T-helper 17 cell (primary cell): ENCODE measurements at regions not wholly inside any gene's neighbourhood (a gene's known extent, or its start where the extent isn't known, plus 50 kb on each side); places are given as distances from the start of the nearest gene placed in this dataset.
A peak's percentile ranks its signal among the peaks of the same experiment; 100 is the strongest.
"Not testable (repeated sequence)": the region's sequence is repeated elsewhere in the genome, so short reads cannot be mapped to it uniquely, and the experiment has no call there.

Source experiments
- ATAC-seq: fragments of 150-1000 bp; cut with Tn5 transposase; 2 replicates; pipeline ENCODE4 v1.10.0; 2021; ENCODE audit warnings: mild to moderate bottlenecking, moderate library complexity
- DNase-seq, 3 donors: peaks; one replicate each; pipeline versions ENCODE4 v3.0.0 to v3.0.0-alpha.2; 2020 to 2021
- H3K9me3 ChIP-seq: one replicate; pipeline ENCODE4 v1.7.0; 2013; ENCODE audit warnings: low read length, mild to moderate bottlenecking; ENCODE audit not compliant: control insufficient read depth, poor library complexity, severe bottlenecking
- H3K27ac Mint-ChIP-seq: one replicate; pipeline ENCODE4 v1.8.0; 2022; ENCODE audit warnings: mild to moderate bottlenecking, moderate library complexity, mixed read lengths
- H3K27me3 Mint-ChIP-seq: one replicate; pipeline ENCODE4 v1.8.0; 2022; ENCODE audit warnings: mixed read lengths
- H3K36me3 Mint-ChIP-seq: one replicate; pipeline ENCODE4 v1.8.0; 2022; ENCODE audit warnings: low read depth, mixed read lengths
- H3K4me1 Mint-ChIP-seq: one replicate; pipeline ENCODE4 v1.8.0; 2022; ENCODE audit warnings: mild to moderate bottlenecking, mixed read lengths
- H3K4me3 Mint-ChIP-seq: one replicate; pipeline ENCODE4 v1.8.0; 2022; ENCODE audit warnings: mild to moderate bottlenecking, moderate library complexity, mixed read lengths

GRCh38 chr4:81590596-81590995 lies 118.9 kb upstream of the RASGEF1B start:
- H3K9me3 ChIP-seq, result no peaks in the 10 kb centered on the region
- no peak for DNase-seq
- H3K36me3 Mint-ChIP-seq, result no peaks in the 10 kb centered on the region
- H3K27me3 Mint-ChIP-seq, result peaks cover 11% of the 10 kb centered on the region
- no peaks in the 10 kb centered on the region for H3K4me1 Mint-ChIP-seq
- no peak overlapping the region for H3K27ac Mint-ChIP-seq
- ATAC-seq, result no peak
- H3K4me3 Mint-ChIP-seq, result no peak overlapping the region

GRCh38 chr4:81589262-81589661 lies 117.6 kb upstream of the RASGEF1B start:
- no peaks in the 10 kb centered on the region for H3K9me3 ChIP-seq
- Mint-ChIP-seq H3K4me1 (no peaks in the 10 kb centered on the region), H3K36me3 (no peaks in the 10 kb centered on the region), H3K27ac (no peak overlapping the region), H3K27me3 (peaks cover 11% of the 10 kb centered on the region), H3K4me3 (no peak overlapping the region)
- no peak for ATAC-seq
- no peak for DNase-seq

- no peak for ATAC-seq
- H3K27ac Mint-ChIP-seq, result no peak overlapping the region
- H3K4me3 Mint-ChIP-seq, result no peak overlapping the region
- H3K4me1 Mint-ChIP-seq, result no peaks in the 10 kb centered on the region
- no peaks in the 10 kb centered on the region for H3K36me3 Mint-ChIP-seq
- DNase-seq, result no peak
- H3K9me3 ChIP-seq, result no peaks in the 10 kb centered on the region
- H3K27me3 Mint-ChIP-seq, result peaks cover 11% of the 10 kb centered on the region
These were observed 115.0 kb upstream of the RASGEF1B start for GRCh38 chr4:81586706-81587105.

GRCh38 chr4:81580994-81581374 lies 109.3 kb upstream of the RASGEF1B start:
- H3K4me3 Mint-ChIP-seq, DNase-seq, H3K27ac Mint-ChIP-seq, H3K9me3 ChIP-seq, H3K4me1 Mint-ChIP-seq, H3K36me3 Mint-ChIP-seq, ATAC-seq: not testable (repeated sequence)
- peaks cover 13% of the 10 kb centered on the region for H3K27me3 Mint-ChIP-seq

- peaks cover 2% of the 10 kb centered on the region for H3K36me3 Mint-ChIP-seq
These were observed 108.8 kb upstream of the RASGEF1B start for GRCh38 chr4:81580346-81580993.

GRCh38 chr4:81577392-81577791 lies 105.7 kb upstream of the RASGEF1B start:
- DNase-seq, result no peak
- H3K27me3 Mint-ChIP-seq, result peaks cover 16% of the 10 kb centered on the region
- H3K36me3 Mint-ChIP-seq, result peaks cover 2% of the 10 kb centered on the region
- peaks cover 3% of the 10 kb centered on the region for H3K9me3 ChIP-seq
- H3K4me1 Mint-ChIP-seq, result no peaks in the 10 kb centered on the region
- no peak overlapping the region for H3K27ac Mint-ChIP-seq
- no peak for ATAC-seq
- no peak overlapping the region for H3K4me3 Mint-ChIP-seq

More at GRCh38 chr4:81580346-81580993, 108.8 kb upstream of the RASGEF1B start:
- Mint-ChIP-seq H3K27me3 (peaks cover 11% of the 10 kb centered on the region), H3K4me1 (no peaks in the 10 kb centered on the region), H3K27ac (no peak overlapping the region), H3K4me3 (no peak overlapping the region)
- ATAC-seq, result no peak
- peaks cover 3% of the 10 kb centered on the region for H3K9me3 ChIP-seq
- DNase-seq, result no peak

GRCh38 chr4:81574991-81575390 lies 103.3 kb upstream of the RASGEF1B start:
- no peak for DNase-seq
- Mint-ChIP-seq H3K4me3 (no peak overlapping the region), H3K27me3 (peaks cover 16% of the 10 kb centered on the region), H3K36me3 (peaks cover 2% of the 10 kb centered on the region), H3K27ac (no peak overlapping the region), H3K4me1 (no peaks in the 10 kb centered on the region)
- no peak for ATAC-seq
- H3K9me3 ChIP-seq, result peaks cover 3% of the 10 kb centered on the region

GRCh38 chr4:81573840-81574239 lies 102.1 kb upstream of the RASGEF1B start:
- no peak for ATAC-seq
- Mint-ChIP-seq H3K4me3 (no peak overlapping the region), H3K36me3 (peaks cover 2% of the 10 kb centered on the region), H3K4me1 (no peaks in the 10 kb centered on the region), H3K27ac (no peak overlapping the region), H3K27me3 (peaks cover 12% of the 10 kb centered on the region)
- peaks cover 3% of the 10 kb centered on the region for H3K9me3 ChIP-seq
- no peak for DNase-seq

- H3K27me3 Mint-ChIP-seq, result peaks cover 12% of the 10 kb centered on the region
- H3K4me3 Mint-ChIP-seq, result no peak overlapping the region
- ATAC-seq, result no peak
- DNase-seq, result no peak
- no peaks in the 10 kb centered on the region for H3K9me3 ChIP-seq
- H3K4me1 Mint-ChIP-seq, result no peaks in the 10 kb centered on the region
- H3K36me3 Mint-ChIP-seq, result no peaks in the 10 kb centered on the region
- no peak overlapping the region for H3K27ac Mint-ChIP-seq
These were observed 100.7 kb upstream of the RASGEF1B start for GRCh38 chr4:81572402-81572801.

- H3K36me3 Mint-ChIP-seq, result no peaks in the 10 kb centered on the region
- DNase-seq (no peak), ATAC-seq (no peak)
- H3K4me3 Mint-ChIP-seq, result no peak overlapping the region
- H3K27ac Mint-ChIP-seq, result no peak overlapping the region
- no peaks in the 10 kb centered on the region for H3K4me1 Mint-ChIP-seq
- H3K27me3 Mint-ChIP-seq, result peaks cover 5% of the 10 kb centered on the region
- H3K9me3 ChIP-seq, result no peaks in the 10 kb centered on the region
These were observed 99.4 kb upstream of the RASGEF1B start for GRCh38 chr4:81571105-81571504.

- no peak overlapping the region for H3K4me3 Mint-ChIP-seq
- DNase-seq (no peak), ATAC-seq (no peak)
- no peaks in the 10 kb centered on the region for H3K27me3 Mint-ChIP-seq
- peaks cover 6% of the 10 kb centered on the region for H3K4me1 Mint-ChIP-seq
- H3K27ac Mint-ChIP-seq, result no peak overlapping the region
- no peaks in the 10 kb centered on the region for H3K9me3 ChIP-seq
- no peaks in the 10 kb centered on the region for H3K36me3 Mint-ChIP-seq
These were observed 94.5 kb upstream of the RASGEF1B start for GRCh38 chr4:81566161-81566591.

GRCh38 chr4:81565142-81565870 lies 93.6 kb upstream of the RASGEF1B start:
- no peak overlapping the region for H3K27ac Mint-ChIP-seq
- H3K9me3 ChIP-seq, result no peaks in the 10 kb centered on the region
- peaks cover 6% of the 10 kb centered on the region for H3K4me1 Mint-ChIP-seq
- ATAC-seq (no peak), DNase-seq (no peak)
- H3K27me3 Mint-ChIP-seq, result no peaks in the 10 kb centered on the region
- no peak overlapping the region for H3K4me3 Mint-ChIP-seq
- no peaks in the 10 kb centered on the region for H3K36me3 Mint-ChIP-seq

GRCh38 chr4:81564025-81564424 lies 92.3 kb upstream of the RASGEF1B start:
- no peak overlapping the region for H3K4me3 Mint-ChIP-seq
- no peaks in the 10 kb centered on the region for H3K27me3 Mint-ChIP-seq
- H3K27ac Mint-ChIP-seq, result peak overlapping the region; percentile 1

GRCh38 chr4:81562093-81562492 lies 90.4 kb upstream of the RASGEF1B start:
- peak overlapping the region; percentile 63 for H3K27ac Mint-ChIP-seq
- peaks cover 6% of the 10 kb centered on the region for H3K4me1 Mint-ChIP-seq
- ATAC-seq (peak; percentile 85), DNase-seq (no peak)
- no peaks in the 10 kb centered on the region for H3K27me3 Mint-ChIP-seq
- no peaks in the 10 kb centered on the region for H3K9me3 ChIP-seq
- H3K36me3 Mint-ChIP-seq, result no peaks in the 10 kb centered on the region
- H3K4me3 Mint-ChIP-seq, result peak overlapping the region; percentile 68

More at GRCh38 chr4:81564025-81564424, 92.3 kb upstream of the RASGEF1B start:
- no peaks in the 10 kb centered on the region for H3K9me3 ChIP-seq
- no peak for DNase-seq
- ATAC-seq, result no peak
- Mint-ChIP-seq H3K4me1 (peaks cover 6% of the 10 kb centered on the region), H3K36me3 (no peaks in the 10 kb centered on the region)
